A172 (cell line): ENCODE measurements at regions not wholly inside any gene's neighbourhood (a gene's known extent, or its start where the extent isn't known, plus 50 kb on each side); places are given as distances from the start of the nearest gene placed in this dataset.

Source experiments
- DNase-seq: peaks from one replicate; pipeline ENCODE4 v3.0.0-alpha.2; 2015; ENCODE audit warnings: low spot score

- no peak for DNase-seq
Observed at GRCh38 chr13:30845297-30846214, 60.5 kb upstream of the MEDAG start.

- peak; percentile 33 for DNase-seq
Observed at GRCh38 chr13:30846311-30846710, 59.8 kb upstream of the MEDAG start.

- DNase-seq = no peak
Observed at GRCh38 chr13:30846866-30847265, 59.2 kb upstream of the MEDAG start.

GRCh38 chr13:30847650-30848307, 58.3 kb upstream of the MEDAG start:
- peak; percentile 84 for DNase-seq

GRCh38 chr13:30848332-30849027, 57.6 kb upstream of the MEDAG start:
- no peak for DNase-seq

GRCh38 chr13:30849611-30850010, 56.5 kb upstream of the MEDAG start:
- DNase-seq = no peak

GRCh38 chr13:30850204-30850866, 55.7 kb upstream of the MEDAG start:
- DNase-seq = no peak

GRCh38 chr13:30850867-30851211, 55.2 kb upstream of the MEDAG start:
- no peak for DNase-seq

- DNase-seq = no peak
Observed at GRCh38 chr13:30851697-30852096, 54.4 kb upstream of the MEDAG start.

- DNase-seq = no peak
Observed at GRCh38 chr13:30855569-30855968, 50.5 kb upstream of the MEDAG start.

- DNase-seq = no peak
Observed at GRCh38 chr13:30856005-30856790, 49.9 kb upstream of the MEDAG start.
